Neural cell (in vitro differentiated cells): ENCODE measurements at regions not wholly inside any gene's neighbourhood (a gene's known extent, or its start where the extent isn't known, plus 50 kb on each side); places are given as distances from the start of the nearest gene placed in this dataset.

Experiments
- H2AFZ ChIP-seq: fragments of 200-600, 300-800 bp; sonication (generic), shearing (Covaris generic); 2 replicates; pipeline ENCODE4 v1.6.0; 2014; ENCODE audit warnings: low read depth, mild to moderate bottlenecking, antibody characterized with exemption, low read length, moderate library complexity
- H3F3A ChIP-seq: fragments of 200-600 bp; shearing (Covaris generic); 2 replicates; pipeline ENCODE4 v1.6.1; 2016; ENCODE audit warnings: mild to moderate bottlenecking, moderate library complexity, mixed read lengths, antibody characterized with exemption, low read length; ENCODE audit not compliant: insufficient read depth, poor library complexity, severe bottlenecking
- H3K27ac ChIP-seq: fragments of 200-600, 300-800 bp; sonication (generic), shearing (Covaris generic); 2 replicates; pipeline ENCODE4 v1.5.1; 2014; ENCODE audit warnings: mild to moderate bottlenecking, low read length, moderate library complexity
- H3K27me3 ChIP-seq: fragments of 300-800, 200-600 bp; sonication (generic), shearing (Covaris generic); 2 replicates; pipeline ENCODE4 v1.6.0; 2014; ENCODE audit warnings: mild to moderate bottlenecking, low read depth, low read length, moderate library complexity; ENCODE audit not compliant: insufficient read depth
- H3K36me3 ChIP-seq: fragments of 300-800, 200-600 bp; sonication (generic), shearing (Covaris generic); 2 replicates; pipeline ENCODE4 v1.5.1; 2014; ENCODE audit warnings: mild to moderate bottlenecking, antibody characterized with exemption, low read length, moderate library complexity; ENCODE audit not compliant: insufficient read depth
- H3K4me2 ChIP-seq: fragments of 300-800, 200-600 bp; sonication (generic), shearing (Covaris generic); 2 replicates; pipeline ENCODE4 v1.6.0; 2014; ENCODE audit warnings: mild to moderate bottlenecking, low read length
- H3K4me3 ChIP-seq: fragments of 300-800, 200-600 bp; sonication (generic), shearing (Covaris generic); 2 replicates; pipeline ENCODE4 v1.5.1; 2014; ENCODE audit warnings: mild to moderate bottlenecking, low read length, moderate library complexity
- H3K79me2 ChIP-seq: fragments of 200-600 bp; shearing (Covaris generic); replicated peaks from 2 replicates; pipeline ENCODE4 v1.6.0; 2014; ENCODE audit warnings: mild to moderate bottlenecking, low read length, moderate library complexity; ENCODE audit not compliant: insufficient read depth
- H3K9ac ChIP-seq: fragments of 300-800, 200-600 bp; sonication (generic), shearing (Covaris generic); 2 replicates; pipeline ENCODE4 v1.6.1; 2016; ENCODE audit warnings: mild to moderate bottlenecking, low read length, mixed read lengths
- H3K9me2 ChIP-seq: fragments of 200-600 bp; shearing (Covaris generic); 2 replicates; pipeline ENCODE4 v1.6.1; 2016; ENCODE audit warnings: mild to moderate bottlenecking, low read length, mixed read lengths; ENCODE audit not compliant: insufficient read depth
- H3K9me3 ChIP-seq: fragments of 200-600, 300-800 bp; sonication (generic), shearing (Covaris generic); 2 replicates; pipeline ENCODE4 v1.6.1; 2016; ENCODE audit warnings: mild to moderate bottlenecking, mixed run types, low read length, moderate library complexity, mixed read lengths
- H4K20me1 ChIP-seq: fragments of 200-600 bp; shearing (Covaris generic); 2 replicates; pipeline ENCODE4 v1.6.1; 2016; ENCODE audit warnings: mild to moderate bottlenecking, mixed run types; ENCODE audit not compliant: insufficient read depth
- EP300 ChIP-seq: fragments of 450-650 bp; conservative IDR thresholded peaks from 2 replicates; pipeline ENCODE4 v1.6.1; 2014; ENCODE audit warnings: antibody characterized with exemption, mild to moderate bottlenecking, moderate library complexity; ENCODE audit not compliant: poor library complexity, severe bottlenecking
- EZH2 ChIP-seq: fragments of 200-600, 300-800 bp; shearing (Covaris generic), sonication (generic); IDR thresholded peaks from 2 replicates; pipeline ENCODE4 v1.6.1; 2014; ENCODE audit warnings: antibody characterized with exemption, low read length, borderline replicate concordance, mild to moderate bottlenecking; ENCODE audit not compliant: insufficient read depth, poor library complexity, severe bottlenecking
- MXI1 ChIP-seq: fragments of 450-650 bp; conservative IDR thresholded peaks from 2 replicates; pipeline ENCODE4 v1.6.1; 2014; ENCODE audit warnings: antibody characterized with exemption, mild to moderate bottlenecking; ENCODE audit not compliant: poor library complexity, severe bottlenecking
- POLR2AphosphoS5 ChIP-seq: IDR thresholded peaks from 2 replicates; pipeline ENCODE4 v1.6.1; 2012
- RAD21 ChIP-seq: fragments of 450-650 bp; conservative IDR thresholded peaks from 2 replicates; pipeline ENCODE4 v1.6.1; 2014; ENCODE audit warnings: antibody characterized with exemption, mild to moderate bottlenecking, moderate library complexity
- SMC3 ChIP-seq: fragments of 450-650 bp; conservative IDR thresholded peaks from 2 replicates; pipeline ENCODE4 v1.6.1; 2014; ENCODE audit warnings: antibody characterized with exemption, mild to moderate bottlenecking, moderate library complexity; ENCODE audit not compliant: poor library complexity
- TAF1 ChIP-seq: IDR thresholded peaks from 2 replicates; pipeline ENCODE4 v1.6.1; 2012; ENCODE audit warnings: low read depth
- TF ChIP-seq, protein P1 (sequence below): IDR thresholded peaks from 2 replicates; pipeline ENCODE4 v1.6.1; 2012; ENCODE audit warnings: borderline replicate concordance
- TF ChIP-seq, protein P2 (sequence below): fragments of 450-650 bp; IDR thresholded peaks from 2 replicates; pipeline ENCODE4 v1.5.1; 2014; ENCODE audit warnings: antibody characterized with exemption, mild to moderate bottlenecking, moderate library complexity; ENCODE audit not compliant: poor library complexity, severe bottlenecking

DNA sequence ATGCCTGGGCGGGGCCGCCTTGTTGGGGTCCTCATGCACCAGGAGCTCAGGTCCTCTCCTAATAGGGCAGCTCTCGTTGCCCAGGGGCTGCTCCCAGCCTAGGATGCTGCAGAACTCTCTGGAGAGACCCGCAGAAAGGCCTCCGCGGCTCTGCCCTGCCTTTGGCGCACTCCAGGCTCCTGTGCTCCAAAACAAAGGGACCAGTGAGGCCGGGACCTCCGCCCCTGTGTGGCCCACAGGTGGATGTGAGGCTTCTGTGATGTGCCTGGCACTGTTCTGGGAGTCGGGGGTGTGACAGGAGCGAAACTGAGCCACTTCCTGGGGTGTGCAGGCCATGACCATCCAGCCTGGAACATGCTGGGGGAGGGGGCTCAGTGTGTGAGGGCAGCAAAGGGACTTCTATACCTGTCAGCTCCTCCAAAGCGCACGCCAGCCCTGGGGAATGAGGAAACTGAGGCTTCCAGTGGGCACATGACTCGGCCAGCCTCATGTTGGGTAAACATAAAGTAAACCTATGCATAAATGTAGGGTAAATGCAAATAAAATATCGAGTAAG lies 153.2 kb downstream of the IRF8 start:
- TF ChIP-seq MXI1, result no peak
- TF ChIP-seq POLR2AphosphoS5, result no peak
- TF ChIP-seq, protein P1, sequence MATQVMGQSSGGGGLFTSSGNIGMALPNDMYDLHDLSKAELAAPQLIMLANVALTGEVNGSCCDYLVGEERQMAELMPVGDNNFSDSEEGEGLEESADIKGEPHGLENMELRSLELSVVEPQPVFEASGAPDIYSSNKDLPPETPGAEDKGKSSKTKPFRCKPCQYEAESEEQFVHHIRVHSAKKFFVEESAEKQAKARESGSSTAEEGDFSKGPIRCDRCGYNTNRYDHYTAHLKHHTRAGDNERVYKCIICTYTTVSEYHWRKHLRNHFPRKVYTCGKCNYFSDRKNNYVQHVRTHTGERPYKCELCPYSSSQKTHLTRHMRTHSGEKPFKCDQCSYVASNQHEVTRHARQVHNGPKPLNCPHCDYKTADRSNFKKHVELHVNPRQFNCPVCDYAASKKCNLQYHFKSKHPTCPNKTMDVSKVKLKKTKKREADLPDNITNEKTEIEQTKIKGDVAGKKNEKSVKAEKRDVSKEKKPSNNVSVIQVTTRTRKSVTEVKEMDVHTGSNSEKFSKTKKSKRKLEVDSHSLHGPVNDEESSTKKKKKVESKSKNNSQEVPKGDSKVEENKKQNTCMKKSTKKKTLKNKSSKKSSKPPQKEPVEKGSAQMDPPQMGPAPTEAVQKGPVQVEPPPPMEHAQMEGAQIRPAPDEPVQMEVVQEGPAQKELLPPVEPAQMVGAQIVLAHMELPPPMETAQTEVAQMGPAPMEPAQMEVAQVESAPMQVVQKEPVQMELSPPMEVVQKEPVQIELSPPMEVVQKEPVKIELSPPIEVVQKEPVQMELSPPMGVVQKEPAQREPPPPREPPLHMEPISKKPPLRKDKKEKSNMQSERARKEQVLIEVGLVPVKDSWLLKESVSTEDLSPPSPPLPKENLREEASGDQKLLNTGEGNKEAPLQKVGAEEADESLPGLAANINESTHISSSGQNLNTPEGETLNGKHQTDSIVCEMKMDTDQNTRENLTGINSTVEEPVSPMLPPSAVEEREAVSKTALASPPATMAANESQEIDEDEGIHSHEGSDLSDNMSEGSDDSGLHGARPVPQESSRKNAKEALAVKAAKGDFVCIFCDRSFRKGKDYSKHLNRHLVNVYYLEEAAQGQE, result no peak
- no peak for TF ChIP-seq EP300
- no peak for TF ChIP-seq EZH2
- TF ChIP-seq SMC3, result no peak
- TF ChIP-seq, protein P2, sequence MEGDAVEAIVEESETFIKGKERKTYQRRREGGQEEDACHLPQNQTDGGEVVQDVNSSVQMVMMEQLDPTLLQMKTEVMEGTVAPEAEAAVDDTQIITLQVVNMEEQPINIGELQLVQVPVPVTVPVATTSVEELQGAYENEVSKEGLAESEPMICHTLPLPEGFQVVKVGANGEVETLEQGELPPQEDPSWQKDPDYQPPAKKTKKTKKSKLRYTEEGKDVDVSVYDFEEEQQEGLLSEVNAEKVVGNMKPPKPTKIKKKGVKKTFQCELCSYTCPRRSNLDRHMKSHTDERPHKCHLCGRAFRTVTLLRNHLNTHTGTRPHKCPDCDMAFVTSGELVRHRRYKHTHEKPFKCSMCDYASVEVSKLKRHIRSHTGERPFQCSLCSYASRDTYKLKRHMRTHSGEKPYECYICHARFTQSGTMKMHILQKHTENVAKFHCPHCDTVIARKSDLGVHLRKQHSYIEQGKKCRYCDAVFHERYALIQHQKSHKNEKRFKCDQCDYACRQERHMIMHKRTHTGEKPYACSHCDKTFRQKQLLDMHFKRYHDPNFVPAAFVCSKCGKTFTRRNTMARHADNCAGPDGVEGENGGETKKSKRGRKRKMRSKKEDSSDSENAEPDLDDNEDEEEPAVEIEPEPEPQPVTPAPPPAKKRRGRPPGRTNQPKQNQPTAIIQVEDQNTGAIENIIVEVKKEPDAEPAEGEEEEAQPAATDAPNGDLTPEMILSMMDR, result no peak
- TF ChIP-seq RAD21, result no peak
- TF ChIP-seq TAF1, result no peak

DNA sequence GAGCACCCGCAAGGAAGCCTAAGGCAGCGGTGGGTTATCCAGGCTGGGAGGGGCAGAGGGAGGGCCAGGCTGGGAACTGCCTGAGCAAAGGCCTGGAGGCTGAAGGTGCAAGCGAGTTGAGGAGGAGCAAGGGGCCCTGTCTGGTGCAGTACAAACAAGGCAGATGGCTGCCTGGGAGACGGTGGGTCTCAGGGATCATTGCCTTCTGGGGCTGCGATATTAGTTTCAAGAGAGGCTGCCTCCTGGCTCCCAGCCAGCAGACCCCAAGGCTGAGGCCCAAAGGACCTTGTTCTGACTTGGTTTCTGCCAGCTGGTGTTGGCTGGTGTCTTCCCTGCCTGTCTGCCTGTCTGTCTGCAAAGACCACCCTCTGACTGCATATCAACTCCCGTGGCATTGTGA lies 154.0 kb downstream of the IRF8 start:
- no peaks in the 10 kb centered on the region for H3K36me3 ChIP-seq
- no peak overlapping the region for H2AFZ ChIP-seq
- no peak overlapping the region for H3K27ac ChIP-seq
- H3K4me2 ChIP-seq, result no peak overlapping the region
- H3K9me3 ChIP-seq, result no peaks in the 10 kb centered on the region
- no peak overlapping the region for H3K4me3 ChIP-seq
- H3K9ac ChIP-seq, result no peak overlapping the region
- no peaks in the 10 kb centered on the region for H3K27me3 ChIP-seq
- TF ChIP-seq TAF1 (no peak), RAD21 (no peak), EZH2 (no peak), EP300 (no peak), MXI1 (no peak), SMC3 (no peak), POLR2AphosphoS5 (no peak)
- TF ChIP-seq, protein P1, result no peak
- TF ChIP-seq, protein P2, result no peak
- no peaks in the 10 kb centered on the region for H3F3A ChIP-seq
- H3K79me2 ChIP-seq, result no peaks in the 10 kb centered on the region
- no peaks in the 10 kb centered on the region for H3K9me2 ChIP-seq
- no peaks in the 10 kb centered on the region for H4K20me1 ChIP-seq

More for the DNA sequence above, 153.2 kb downstream of the IRF8 start:
- Histone ChIP-seq H3K36me3 (no peaks in the 10 kb centered on the region), H3K27ac (no peak overlapping the region), H2AFZ (no peak overlapping the region), H3K79me2 (no peaks in the 10 kb centered on the region), H3K4me2 (no peak overlapping the region), H3K9ac (no peak overlapping the region), H3K4me3 (no peak overlapping the region), H3K9me3 (no peaks in the 10 kb centered on the region), H3F3A (no peaks in the 10 kb centered on the region), H4K20me1 (no peaks in the 10 kb centered on the region), H3K9me2 (no peaks in the 10 kb centered on the region), H3K27me3 (no peaks in the 10 kb centered on the region)
